TTC549 (cell line): ENCODE measurements at regions not wholly inside any gene's neighbourhood (a gene's known extent, or its start where the extent isn't known, plus 50 kb on each side); places are given as distances from the start of the nearest gene placed in this dataset.
A peak's percentile ranks its signal among the peaks of the same experiment; 100 is the strongest.
"Not testable (repeated sequence)": the region's sequence is repeated elsewhere in the genome, so short reads cannot be mapped to it uniquely, and the experiment has no call there.

Experiments used
- FAIRE-seq: peaks from 2 replicates; lab custom pipeline; 2012; peaks lifted over from hg19 to GRCh38; lab: Jason Lieb, UNC

- no peak for FAIRE-seq
These were observed 102.8 kb upstream of the SEC14L1 start for GRCh38 chr17:77037943-77038342.

GRCh38 chr17:77038884-77039555 is 101.7 kb upstream of the SEC14L1 start:
- no peak for FAIRE-seq

GRCh38 chr17:77042476-77043231 is 98.1 kb upstream of the SEC14L1 start:
- no peak for FAIRE-seq

DNA sequence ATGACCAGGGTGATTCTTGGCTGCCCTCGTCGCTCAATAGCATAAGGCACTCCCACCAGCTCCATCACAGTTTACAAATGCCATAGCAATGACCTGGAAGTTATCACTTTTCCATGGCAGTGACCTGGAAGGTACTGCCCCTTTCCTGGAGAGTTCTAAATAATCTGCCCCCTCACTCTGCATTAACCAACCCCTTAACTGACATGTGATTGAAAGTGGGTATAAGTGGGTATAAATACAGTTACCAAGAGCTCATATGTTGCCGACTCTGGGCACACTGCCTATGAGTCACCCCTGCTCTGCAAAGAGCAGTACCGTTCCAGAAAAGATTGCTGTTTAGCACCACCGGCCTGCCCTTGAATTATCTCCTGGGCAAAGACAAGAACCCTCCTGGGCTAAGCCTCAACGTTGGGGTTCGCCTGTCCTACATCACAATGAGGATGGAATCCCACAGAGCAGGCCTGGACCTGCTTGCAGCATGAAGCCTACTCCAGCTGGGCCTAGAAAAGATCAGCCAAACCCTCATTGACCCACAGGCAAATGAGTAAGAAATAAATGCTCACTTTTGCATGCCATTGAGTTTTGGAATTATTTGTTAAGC is 95.2 kb upstream of the SEC14L1 start:
- FAIRE-seq = no peak

DNA sequence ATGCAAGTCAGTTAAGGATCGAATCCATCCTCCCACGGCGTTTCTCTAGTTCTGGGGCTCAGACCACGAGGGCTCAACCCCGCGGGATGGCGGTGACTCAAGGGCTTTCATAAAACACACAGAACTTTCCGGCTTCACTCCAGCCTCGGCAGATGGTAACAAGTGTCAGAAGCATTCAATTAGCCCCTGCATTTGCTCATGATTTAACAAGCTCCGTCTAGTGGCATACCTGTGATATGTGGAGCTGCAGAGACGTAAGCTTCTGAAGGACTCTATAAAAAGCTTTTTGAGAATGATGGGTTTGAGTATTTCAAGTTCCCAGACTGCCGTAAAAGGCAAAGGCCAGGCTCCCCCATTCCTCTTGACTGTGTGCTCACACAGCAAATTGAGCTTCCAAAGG is 91.3 kb upstream of the SEC14L1 start:
- FAIRE-seq = no peak

DNA sequence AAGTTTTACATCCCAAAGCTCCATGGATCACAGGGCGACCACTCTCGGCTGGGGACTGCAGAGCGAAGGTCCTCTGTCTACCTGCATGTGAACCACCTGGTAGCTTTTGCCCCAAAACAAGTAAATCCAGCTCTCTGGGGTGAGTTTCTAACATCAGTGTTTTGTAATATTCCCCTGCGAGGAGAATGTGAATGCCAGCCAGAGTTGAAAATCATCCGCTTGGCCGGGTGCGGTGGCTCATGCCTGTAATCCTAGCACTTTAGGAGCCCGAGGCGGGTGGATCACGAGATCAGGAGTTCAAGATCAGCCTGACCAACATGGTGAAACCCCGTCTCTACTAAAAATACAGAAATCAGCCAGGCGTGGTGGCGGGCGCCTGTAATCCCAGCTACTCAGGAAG is 89.9 kb upstream of the SEC14L1 start:
- FAIRE-seq = not testable (repeated sequence)

DNA sequence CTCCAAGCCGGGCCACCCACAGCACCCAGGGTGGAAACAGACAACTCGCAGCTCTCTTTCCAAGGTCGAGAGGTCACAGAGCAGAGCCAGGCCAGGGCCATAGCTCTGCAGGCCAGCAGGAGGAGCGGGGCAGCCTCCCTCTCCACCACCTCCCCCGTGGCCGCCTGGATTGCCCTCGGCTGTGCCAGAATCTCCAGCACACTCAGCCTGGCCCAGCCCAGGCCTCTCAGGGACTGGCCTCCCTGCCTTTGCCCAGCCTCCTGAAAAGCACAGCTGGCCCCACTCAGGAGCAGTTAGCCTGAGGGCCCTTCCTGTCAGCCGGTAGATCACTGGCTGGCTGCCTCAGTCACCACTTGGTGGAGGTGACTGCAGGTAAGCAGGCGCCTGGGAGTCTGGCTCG is 85.8 kb upstream of the SEC14L1 start:
- no peak for FAIRE-seq

DNA sequence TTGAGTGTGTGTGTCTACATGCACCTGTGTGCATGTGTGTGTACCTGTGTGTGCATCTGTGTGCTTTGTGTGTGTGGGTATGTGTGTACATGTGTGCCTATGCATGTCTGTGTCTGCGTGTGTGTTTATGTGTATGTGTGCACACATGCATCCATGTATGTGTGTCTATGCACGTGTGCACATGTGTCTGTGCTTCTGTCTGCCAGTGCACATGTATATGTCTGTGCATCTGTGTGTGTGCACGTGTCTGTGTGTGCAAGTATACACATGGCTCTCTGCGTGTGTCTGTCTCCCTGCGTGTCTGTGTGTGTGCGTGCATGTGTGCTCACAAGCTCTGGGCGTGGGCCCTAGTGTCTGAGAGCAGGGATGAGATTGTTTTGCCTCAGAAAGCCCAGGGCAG is 85.3 kb upstream of the SEC14L1 start:
- FAIRE-seq = no peak

- no peak for FAIRE-seq
These were observed 82.8 kb upstream of the SEC14L1 start for GRCh38 chr17:77058016-77058415.

GRCh38 chr17:77061669-77062068 is 79.1 kb upstream of the SEC14L1 start:
- no peak for FAIRE-seq

- no peak for FAIRE-seq
These were observed 76.2 kb upstream of the SEC14L1 start for GRCh38 chr17:77064598-77064997.

DNA sequence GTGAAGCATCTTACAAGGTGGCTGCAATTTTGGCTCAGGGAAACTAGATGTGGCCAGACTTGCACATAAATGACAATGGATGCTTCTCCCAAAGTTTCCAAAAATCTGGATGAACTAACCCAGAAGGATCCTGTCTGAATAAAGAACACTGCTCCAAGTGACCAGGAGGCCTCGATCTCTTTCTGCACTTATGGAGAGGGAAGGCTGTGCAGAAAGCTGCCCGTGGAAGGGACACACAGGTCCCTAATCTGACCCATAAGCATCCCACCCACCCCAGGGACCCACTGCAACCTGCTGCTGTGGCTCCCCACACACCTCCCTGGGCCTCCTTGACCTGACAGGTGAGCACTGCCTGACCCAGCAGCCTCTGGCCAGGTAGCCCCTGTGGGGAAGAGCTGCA is 74.6 kb upstream of the SEC14L1 start:
- FAIRE-seq = no peak

DNA sequence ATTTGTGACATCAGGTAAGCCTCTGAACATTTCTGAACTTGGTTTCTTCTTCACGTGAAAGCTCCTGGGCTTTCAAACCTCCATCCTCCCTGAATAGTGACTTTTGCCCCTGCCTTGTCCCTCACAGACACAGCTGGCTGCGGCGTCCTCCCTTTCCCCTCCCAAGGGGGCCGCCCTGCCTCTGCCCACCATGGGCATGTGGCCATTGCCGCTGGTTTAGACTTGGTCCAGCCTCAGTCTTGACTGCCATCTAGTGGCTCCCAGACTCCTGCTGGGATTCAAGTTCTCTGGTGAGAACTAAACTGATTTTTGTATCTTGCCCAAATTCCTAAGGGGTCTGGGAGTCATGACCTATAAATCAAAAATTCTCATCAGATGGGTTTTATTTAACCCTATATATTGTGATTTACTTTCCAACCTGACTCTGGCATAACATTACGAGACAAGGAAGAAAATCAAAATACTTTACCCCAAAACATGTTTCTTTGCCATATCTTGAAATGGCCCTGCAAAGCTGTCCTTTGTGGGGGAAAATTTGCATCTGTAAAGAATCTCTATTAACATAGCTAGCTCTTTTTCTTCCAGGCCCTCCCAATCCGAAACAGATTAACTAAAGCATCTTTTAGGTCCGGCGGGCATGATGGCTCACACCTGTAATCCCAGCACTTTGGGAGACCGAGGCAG is 73.9 kb upstream of the SEC14L1 start:
- FAIRE-seq = peak; percentile 51

- FAIRE-seq = no peak
These were observed 71.9 kb upstream of the SEC14L1 start for GRCh38 chr17:77068915-77069314.

GRCh38 chr17:77070888-77071279 is 69.9 kb upstream of the SEC14L1 start:
- FAIRE-seq = no peak

DNA sequence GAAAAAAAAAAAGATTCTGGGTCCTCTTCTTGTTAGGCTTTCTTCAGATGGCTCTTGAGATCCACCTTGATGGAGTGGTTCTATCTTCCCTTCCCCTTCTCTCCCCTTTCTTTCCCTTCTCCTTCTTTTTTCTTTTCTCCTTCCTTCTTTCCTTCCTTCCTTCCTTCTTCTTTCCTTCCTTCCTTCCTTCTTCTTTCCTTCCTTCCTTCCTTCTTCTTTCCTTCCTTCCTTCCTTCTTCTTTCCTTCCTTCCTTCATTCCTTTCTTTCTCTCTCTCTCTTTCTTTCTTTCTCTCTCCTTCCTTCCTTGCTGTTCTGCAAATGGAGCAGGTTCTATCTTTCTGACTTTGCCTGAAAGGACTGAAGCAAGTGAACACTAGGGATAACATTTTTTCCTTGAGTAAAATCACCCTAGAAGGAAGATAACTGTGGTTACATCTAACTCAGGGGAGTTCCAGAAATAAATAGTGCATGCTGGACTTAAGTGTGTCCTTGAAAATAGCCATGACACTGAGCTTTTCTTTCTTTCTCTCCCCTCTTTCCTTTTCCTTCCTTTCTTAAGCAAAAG is 68.8 kb upstream of the SEC14L1 start:
- FAIRE-seq = no peak

- no peak for FAIRE-seq
These were observed 68.1 kb upstream of the SEC14L1 start for GRCh38 chr17:77072670-77073069.

DNA sequence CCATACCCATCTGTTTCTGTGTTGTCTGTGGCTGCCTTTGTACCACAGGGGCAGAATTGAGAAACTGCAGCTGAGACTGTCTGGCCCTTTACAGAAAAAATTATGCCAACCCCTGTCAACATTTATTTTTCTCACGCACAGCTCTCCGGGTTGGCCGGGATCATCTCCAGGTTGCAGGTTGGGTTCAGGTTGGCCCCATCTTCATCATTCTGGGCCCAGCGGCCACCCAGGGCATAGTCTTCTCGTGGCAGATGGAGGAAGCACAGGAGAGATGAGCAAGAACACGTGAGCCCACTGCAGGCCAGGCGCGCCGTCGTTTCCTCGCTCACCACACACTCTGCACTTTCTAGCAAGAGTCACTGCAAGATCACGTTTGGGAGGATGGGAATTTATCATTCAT is 66.1 kb upstream of the SEC14L1 start:
- no peak for FAIRE-seq

GRCh38 chr17:77076124-77076830 is 64.5 kb upstream of the SEC14L1 start:
- FAIRE-seq = no peak

- FAIRE-seq = no peak
These were observed 57.2 kb upstream of the SEC14L1 start for GRCh38 chr17:77083531-77083930.

- FAIRE-seq = no peak
These were observed 54.8 kb upstream of the SEC14L1 start for GRCh38 chr17:77085926-77086432.
